DOHH2 (cell line): ENCODE measurements at regions not wholly inside any gene's neighbourhood (a gene's known extent, or its start where the extent isn't known, plus 50 kb on each side); places are given as distances from the start of the nearest gene placed in this dataset.

Experiments used
- EZH2phosphoT487 ChIP-seq: fragments of 200-600 bp; sonication (generic); IDR thresholded peaks from 2 replicates; pipeline ENCODE4 v1.6.1; 2017; ENCODE audit warnings: borderline replicate concordance, mild to moderate bottlenecking, antibody characterized with exemption, low read length, moderate library complexity, mixed read lengths
- TF ChIP-seq, protein P1 (sequence below): fragments of 200-600 bp; sonication (generic); IDR thresholded peaks from one replicate; pipeline ENCODE4 v1.5.1; 2014; ENCODE audit warnings: antibody characterized with exemption, mild to moderate bottlenecking, low read depth, low read length; ENCODE audit not compliant: poor library complexity, severe bottlenecking

DNA sequence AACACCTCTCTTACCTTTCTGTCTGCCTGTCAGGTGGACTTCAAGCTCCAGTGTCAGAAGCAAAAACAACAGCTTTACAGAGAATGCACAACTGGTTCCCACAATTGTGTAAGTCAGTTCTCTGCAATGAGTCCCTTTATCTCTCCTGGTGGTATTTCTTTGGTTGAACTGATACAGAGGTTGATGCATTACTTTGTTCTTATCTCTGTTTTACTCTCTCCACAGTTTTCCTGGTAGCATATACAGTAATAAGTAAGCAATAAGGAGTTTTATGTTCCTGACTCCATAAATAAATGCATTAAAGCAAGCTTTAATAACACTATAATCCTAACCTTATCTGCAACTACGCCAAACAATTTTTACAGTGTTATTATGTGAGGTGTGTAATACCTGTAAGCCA, 310.3 kb upstream of the GYPC start:
- TF ChIP-seq, protein P1, sequence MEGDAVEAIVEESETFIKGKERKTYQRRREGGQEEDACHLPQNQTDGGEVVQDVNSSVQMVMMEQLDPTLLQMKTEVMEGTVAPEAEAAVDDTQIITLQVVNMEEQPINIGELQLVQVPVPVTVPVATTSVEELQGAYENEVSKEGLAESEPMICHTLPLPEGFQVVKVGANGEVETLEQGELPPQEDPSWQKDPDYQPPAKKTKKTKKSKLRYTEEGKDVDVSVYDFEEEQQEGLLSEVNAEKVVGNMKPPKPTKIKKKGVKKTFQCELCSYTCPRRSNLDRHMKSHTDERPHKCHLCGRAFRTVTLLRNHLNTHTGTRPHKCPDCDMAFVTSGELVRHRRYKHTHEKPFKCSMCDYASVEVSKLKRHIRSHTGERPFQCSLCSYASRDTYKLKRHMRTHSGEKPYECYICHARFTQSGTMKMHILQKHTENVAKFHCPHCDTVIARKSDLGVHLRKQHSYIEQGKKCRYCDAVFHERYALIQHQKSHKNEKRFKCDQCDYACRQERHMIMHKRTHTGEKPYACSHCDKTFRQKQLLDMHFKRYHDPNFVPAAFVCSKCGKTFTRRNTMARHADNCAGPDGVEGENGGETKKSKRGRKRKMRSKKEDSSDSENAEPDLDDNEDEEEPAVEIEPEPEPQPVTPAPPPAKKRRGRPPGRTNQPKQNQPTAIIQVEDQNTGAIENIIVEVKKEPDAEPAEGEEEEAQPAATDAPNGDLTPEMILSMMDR, result no peak
- TF ChIP-seq EZH2phosphoT487, result no peak
